Neural cell (in vitro differentiated cells): ENCODE measurements at regions not wholly inside any gene's neighbourhood (a gene's known extent, or its start where the extent isn't known, plus 50 kb on each side); places are given as distances from the start of the nearest gene placed in this dataset.
"Not testable (repeated sequence)": the region's sequence is repeated elsewhere in the genome, so short reads cannot be mapped to it uniquely, and the experiment has no call there.

Experiments used
- H2AFZ ChIP-seq: fragments of 200-600, 300-800 bp; sonication (generic), shearing (Covaris generic); 2 replicates; pipeline ENCODE4 v1.6.0; 2014; ENCODE audit warnings: low read depth, mild to moderate bottlenecking, antibody characterized with exemption, low read length, moderate library complexity
- H3F3A ChIP-seq: fragments of 200-600 bp; shearing (Covaris generic); 2 replicates; pipeline ENCODE4 v1.6.1; 2016; ENCODE audit warnings: mild to moderate bottlenecking, moderate library complexity, mixed read lengths, antibody characterized with exemption, low read length; ENCODE audit not compliant: insufficient read depth, poor library complexity, severe bottlenecking
- H3K27ac ChIP-seq: fragments of 200-600, 300-800 bp; sonication (generic), shearing (Covaris generic); 2 replicates; pipeline ENCODE4 v1.5.1; 2014; ENCODE audit warnings: mild to moderate bottlenecking, low read length, moderate library complexity
- H3K27me3 ChIP-seq: fragments of 300-800, 200-600 bp; sonication (generic), shearing (Covaris generic); 2 replicates; pipeline ENCODE4 v1.6.0; 2014; ENCODE audit warnings: mild to moderate bottlenecking, low read depth, low read length, moderate library complexity; ENCODE audit not compliant: insufficient read depth
- H3K36me3 ChIP-seq: fragments of 300-800, 200-600 bp; sonication (generic), shearing (Covaris generic); 2 replicates; pipeline ENCODE4 v1.5.1; 2014; ENCODE audit warnings: mild to moderate bottlenecking, antibody characterized with exemption, low read length, moderate library complexity; ENCODE audit not compliant: insufficient read depth
- H3K4me2 ChIP-seq: fragments of 300-800, 200-600 bp; sonication (generic), shearing (Covaris generic); 2 replicates; pipeline ENCODE4 v1.6.0; 2014; ENCODE audit warnings: mild to moderate bottlenecking, low read length
- H3K4me3 ChIP-seq: fragments of 300-800, 200-600 bp; sonication (generic), shearing (Covaris generic); 2 replicates; pipeline ENCODE4 v1.5.1; 2014; ENCODE audit warnings: mild to moderate bottlenecking, low read length, moderate library complexity
- H3K79me2 ChIP-seq: fragments of 200-600 bp; shearing (Covaris generic); replicated peaks from 2 replicates; pipeline ENCODE4 v1.6.0; 2014; ENCODE audit warnings: mild to moderate bottlenecking, low read length, moderate library complexity; ENCODE audit not compliant: insufficient read depth
- H3K9ac ChIP-seq: fragments of 300-800, 200-600 bp; sonication (generic), shearing (Covaris generic); 2 replicates; pipeline ENCODE4 v1.6.1; 2016; ENCODE audit warnings: mild to moderate bottlenecking, low read length, mixed read lengths
- H3K9me2 ChIP-seq: fragments of 200-600 bp; shearing (Covaris generic); 2 replicates; pipeline ENCODE4 v1.6.1; 2016; ENCODE audit warnings: mild to moderate bottlenecking, low read length, mixed read lengths; ENCODE audit not compliant: insufficient read depth
- H3K9me3 ChIP-seq: fragments of 200-600, 300-800 bp; sonication (generic), shearing (Covaris generic); 2 replicates; pipeline ENCODE4 v1.6.1; 2016; ENCODE audit warnings: mild to moderate bottlenecking, mixed run types, low read length, moderate library complexity, mixed read lengths
- H4K20me1 ChIP-seq: fragments of 200-600 bp; shearing (Covaris generic); 2 replicates; pipeline ENCODE4 v1.6.1; 2016; ENCODE audit warnings: mild to moderate bottlenecking, mixed run types; ENCODE audit not compliant: insufficient read depth
- EP300 ChIP-seq: fragments of 450-650 bp; conservative IDR thresholded peaks from 2 replicates; pipeline ENCODE4 v1.6.1; 2014; ENCODE audit warnings: antibody characterized with exemption, mild to moderate bottlenecking, moderate library complexity; ENCODE audit not compliant: poor library complexity, severe bottlenecking
- EZH2 ChIP-seq: fragments of 200-600, 300-800 bp; shearing (Covaris generic), sonication (generic); IDR thresholded peaks from 2 replicates; pipeline ENCODE4 v1.6.1; 2014; ENCODE audit warnings: antibody characterized with exemption, low read length, borderline replicate concordance, mild to moderate bottlenecking; ENCODE audit not compliant: insufficient read depth, poor library complexity, severe bottlenecking
- MXI1 ChIP-seq: fragments of 450-650 bp; conservative IDR thresholded peaks from 2 replicates; pipeline ENCODE4 v1.6.1; 2014; ENCODE audit warnings: antibody characterized with exemption, mild to moderate bottlenecking; ENCODE audit not compliant: poor library complexity, severe bottlenecking
- POLR2AphosphoS5 ChIP-seq: IDR thresholded peaks from 2 replicates; pipeline ENCODE4 v1.6.1; 2012
- RAD21 ChIP-seq: fragments of 450-650 bp; conservative IDR thresholded peaks from 2 replicates; pipeline ENCODE4 v1.6.1; 2014; ENCODE audit warnings: antibody characterized with exemption, mild to moderate bottlenecking, moderate library complexity
- SMC3 ChIP-seq: fragments of 450-650 bp; conservative IDR thresholded peaks from 2 replicates; pipeline ENCODE4 v1.6.1; 2014; ENCODE audit warnings: antibody characterized with exemption, mild to moderate bottlenecking, moderate library complexity; ENCODE audit not compliant: poor library complexity
- TAF1 ChIP-seq: IDR thresholded peaks from 2 replicates; pipeline ENCODE4 v1.6.1; 2012; ENCODE audit warnings: low read depth
- TF ChIP-seq, protein P1 (sequence below): fragments of 450-650 bp; IDR thresholded peaks from 2 replicates; pipeline ENCODE4 v1.5.1; 2014; ENCODE audit warnings: antibody characterized with exemption, mild to moderate bottlenecking, moderate library complexity; ENCODE audit not compliant: poor library complexity, severe bottlenecking
- TF ChIP-seq, protein P2 (sequence below): IDR thresholded peaks from 2 replicates; pipeline ENCODE4 v1.6.1; 2012; ENCODE audit warnings: borderline replicate concordance

DNA sequence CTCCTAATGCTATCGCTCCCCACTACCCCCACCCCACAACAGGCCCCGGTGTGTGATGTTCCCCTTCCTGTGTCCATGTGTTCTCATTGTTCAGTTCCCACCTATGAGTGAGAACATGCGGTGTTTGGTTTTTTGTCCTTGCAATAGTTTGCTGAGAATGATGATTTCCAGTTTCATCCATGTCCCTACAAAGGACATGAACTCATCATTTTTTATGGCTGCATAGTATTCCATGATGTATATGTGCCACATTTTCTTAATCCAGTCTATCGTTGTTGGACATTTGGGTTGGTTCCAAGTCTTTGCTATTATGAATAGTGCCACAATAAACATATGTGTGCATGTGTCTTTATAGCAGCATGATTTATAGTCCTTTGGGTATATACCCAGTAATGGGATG is 175.4 kb downstream of the IPO8 start:
- H3F3A ChIP-seq, H3K9ac ChIP-seq, H4K20me1 ChIP-seq, H3K9me3 ChIP-seq, H3K4me3 ChIP-seq, H2AFZ ChIP-seq, H3K36me3 ChIP-seq, H3K4me2 ChIP-seq, H3K9me2 ChIP-seq, H3K79me2 ChIP-seq, H3K27me3 ChIP-seq, H3K27ac ChIP-seq: not testable (repeated sequence)

DNA sequence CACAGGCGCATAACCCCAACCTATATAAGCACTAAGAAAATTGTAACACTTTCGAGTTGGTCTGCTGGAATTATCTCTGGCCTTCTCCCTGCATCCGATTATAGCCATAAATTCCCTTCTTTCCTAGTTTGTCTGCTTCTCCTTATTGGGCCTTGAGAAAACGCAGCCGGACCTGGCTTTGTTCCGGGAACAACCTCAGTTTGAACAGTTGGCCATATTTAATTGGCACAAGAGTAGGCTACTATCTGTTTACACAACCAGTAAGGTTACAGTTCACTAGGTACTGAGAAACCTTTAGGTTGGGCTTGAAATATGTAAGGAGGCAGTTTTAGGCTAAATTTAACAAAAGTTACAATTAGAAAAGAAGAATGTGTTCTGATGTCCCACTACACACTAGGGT is 176.1 kb downstream of the IPO8 start:
- no peaks in the 10 kb centered on the region for H3K79me2 ChIP-seq
- H3K4me2 ChIP-seq, result no peak overlapping the region
- H3K4me3 ChIP-seq, result no peak overlapping the region
- H3K27ac ChIP-seq, result no peak overlapping the region
- H3F3A ChIP-seq, result no peaks in the 10 kb centered on the region
- no peak overlapping the region for H2AFZ ChIP-seq
- no peaks in the 10 kb centered on the region for H3K9me3 ChIP-seq
- H3K36me3 ChIP-seq, result no peaks in the 10 kb centered on the region
- H3K27me3 ChIP-seq, result no peaks in the 10 kb centered on the region
- no peak overlapping the region for H3K9ac ChIP-seq
- H4K20me1 ChIP-seq, result no peaks in the 10 kb centered on the region
- H3K9me2 ChIP-seq, result no peaks in the 10 kb centered on the region
- no peak for TF ChIP-seq EP300
- TF ChIP-seq, protein P1, sequence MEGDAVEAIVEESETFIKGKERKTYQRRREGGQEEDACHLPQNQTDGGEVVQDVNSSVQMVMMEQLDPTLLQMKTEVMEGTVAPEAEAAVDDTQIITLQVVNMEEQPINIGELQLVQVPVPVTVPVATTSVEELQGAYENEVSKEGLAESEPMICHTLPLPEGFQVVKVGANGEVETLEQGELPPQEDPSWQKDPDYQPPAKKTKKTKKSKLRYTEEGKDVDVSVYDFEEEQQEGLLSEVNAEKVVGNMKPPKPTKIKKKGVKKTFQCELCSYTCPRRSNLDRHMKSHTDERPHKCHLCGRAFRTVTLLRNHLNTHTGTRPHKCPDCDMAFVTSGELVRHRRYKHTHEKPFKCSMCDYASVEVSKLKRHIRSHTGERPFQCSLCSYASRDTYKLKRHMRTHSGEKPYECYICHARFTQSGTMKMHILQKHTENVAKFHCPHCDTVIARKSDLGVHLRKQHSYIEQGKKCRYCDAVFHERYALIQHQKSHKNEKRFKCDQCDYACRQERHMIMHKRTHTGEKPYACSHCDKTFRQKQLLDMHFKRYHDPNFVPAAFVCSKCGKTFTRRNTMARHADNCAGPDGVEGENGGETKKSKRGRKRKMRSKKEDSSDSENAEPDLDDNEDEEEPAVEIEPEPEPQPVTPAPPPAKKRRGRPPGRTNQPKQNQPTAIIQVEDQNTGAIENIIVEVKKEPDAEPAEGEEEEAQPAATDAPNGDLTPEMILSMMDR, result no peak
- no peak for TF ChIP-seq SMC3
- TF ChIP-seq, protein P2, sequence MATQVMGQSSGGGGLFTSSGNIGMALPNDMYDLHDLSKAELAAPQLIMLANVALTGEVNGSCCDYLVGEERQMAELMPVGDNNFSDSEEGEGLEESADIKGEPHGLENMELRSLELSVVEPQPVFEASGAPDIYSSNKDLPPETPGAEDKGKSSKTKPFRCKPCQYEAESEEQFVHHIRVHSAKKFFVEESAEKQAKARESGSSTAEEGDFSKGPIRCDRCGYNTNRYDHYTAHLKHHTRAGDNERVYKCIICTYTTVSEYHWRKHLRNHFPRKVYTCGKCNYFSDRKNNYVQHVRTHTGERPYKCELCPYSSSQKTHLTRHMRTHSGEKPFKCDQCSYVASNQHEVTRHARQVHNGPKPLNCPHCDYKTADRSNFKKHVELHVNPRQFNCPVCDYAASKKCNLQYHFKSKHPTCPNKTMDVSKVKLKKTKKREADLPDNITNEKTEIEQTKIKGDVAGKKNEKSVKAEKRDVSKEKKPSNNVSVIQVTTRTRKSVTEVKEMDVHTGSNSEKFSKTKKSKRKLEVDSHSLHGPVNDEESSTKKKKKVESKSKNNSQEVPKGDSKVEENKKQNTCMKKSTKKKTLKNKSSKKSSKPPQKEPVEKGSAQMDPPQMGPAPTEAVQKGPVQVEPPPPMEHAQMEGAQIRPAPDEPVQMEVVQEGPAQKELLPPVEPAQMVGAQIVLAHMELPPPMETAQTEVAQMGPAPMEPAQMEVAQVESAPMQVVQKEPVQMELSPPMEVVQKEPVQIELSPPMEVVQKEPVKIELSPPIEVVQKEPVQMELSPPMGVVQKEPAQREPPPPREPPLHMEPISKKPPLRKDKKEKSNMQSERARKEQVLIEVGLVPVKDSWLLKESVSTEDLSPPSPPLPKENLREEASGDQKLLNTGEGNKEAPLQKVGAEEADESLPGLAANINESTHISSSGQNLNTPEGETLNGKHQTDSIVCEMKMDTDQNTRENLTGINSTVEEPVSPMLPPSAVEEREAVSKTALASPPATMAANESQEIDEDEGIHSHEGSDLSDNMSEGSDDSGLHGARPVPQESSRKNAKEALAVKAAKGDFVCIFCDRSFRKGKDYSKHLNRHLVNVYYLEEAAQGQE, result no peak
- no peak for TF ChIP-seq RAD21
- no peak for TF ChIP-seq TAF1
- no peak for TF ChIP-seq EZH2
- no peak for TF ChIP-seq MXI1
- no peak for TF ChIP-seq POLR2AphosphoS5

DNA sequence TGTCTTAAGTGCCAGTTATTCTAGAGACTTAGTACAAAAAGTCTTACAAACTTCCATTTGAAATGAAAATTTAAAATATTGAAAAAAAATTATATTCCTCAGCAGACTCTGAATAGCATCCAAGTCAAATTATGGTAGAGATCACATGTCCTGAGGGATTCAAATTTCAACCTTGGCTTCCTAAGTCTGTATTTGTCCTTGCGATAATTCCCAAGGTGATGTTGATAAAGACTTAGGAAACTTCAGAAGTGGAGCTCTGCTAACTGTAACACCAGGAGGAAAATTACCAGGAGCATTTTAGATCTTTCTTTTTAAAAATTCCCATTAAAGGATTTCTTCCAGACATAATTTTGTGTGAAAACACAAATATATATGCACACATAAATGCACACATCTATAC is 178.3 kb downstream of the IPO8 start:
- H3K27me3 ChIP-seq, result no peaks in the 10 kb centered on the region
- H3K27ac ChIP-seq, result no peak overlapping the region
- H3F3A ChIP-seq, result no peaks in the 10 kb centered on the region
- no peak for TF ChIP-seq TAF1
- no peak for TF ChIP-seq POLR2AphosphoS5
- TF ChIP-seq EP300, result no peak
- TF ChIP-seq, protein P1, result no peak
- TF ChIP-seq, protein P2, result no peak
- H3K4me2 ChIP-seq, result no peak overlapping the region
- H3K9me3 ChIP-seq, result no peaks in the 10 kb centered on the region
- H3K36me3 ChIP-seq, result no peaks in the 10 kb centered on the region
- no peaks in the 10 kb centered on the region for H3K79me2 ChIP-seq
- no peak overlapping the region for H3K4me3 ChIP-seq
- no peaks in the 10 kb centered on the region for H3K9me2 ChIP-seq
- no peak overlapping the region for H2AFZ ChIP-seq
- no peak overlapping the region for H3K9ac ChIP-seq
- no peaks in the 10 kb centered on the region for H4K20me1 ChIP-seq
